ENCODE measurements at regions not wholly inside any gene's neighbourhood (a gene's known extent, or its start where the extent isn't known, plus 50 kb on each side); places are given as distances from the start of the nearest gene placed in this dataset.

- intact Hi-C loops (cut with DNase I) = no loop called here
- no peak overlapping the region for H3K27ac ChIP-seq
- no peaks in the 10 kb centered on the region for H3K27me3 ChIP-seq
- no peaks in the 10 kb centered on the region for H3K9me3 ChIP-seq
- no peak overlapping the region for H3K4me3 ChIP-seq
- no peaks in the 10 kb centered on the region for H3K36me3 ChIP-seq
- no peak for DNase-seq
- no peak for TF ChIP-seq EP300 (IDR thresholded peaks at IDR 0.05)
- no peak for TF ChIP-seq CTCF (IDR thresholded peaks at IDR 0.05)
- peaks cover 0 to 10% (median 1%) of the 10 kb centered on the region in 4 donors for H3K4me1 ChIP-seq
Observed at GRCh38 chr2:147523415-147523814, 321.4 kb upstream of the ACVR2A start.

GRCh38 chr2:147521936-147522335 is 322.9 kb upstream of the ACVR2A start:
- no peak overlapping the region for H3K27ac ChIP-seq
- no peaks in the 10 kb centered on the region for H3K9me3 ChIP-seq
- intact Hi-C loops (cut with DNase I) = no loop called here
- no peaks in the 10 kb centered on the region for H3K27me3 ChIP-seq
- no peak for TF ChIP-seq POLR2AphosphoS5 (IDR thresholded peaks at IDR 0.05)
- TF ChIP-seq POLR2A (IDR thresholded peaks at IDR 0.05) = no peak
- TF ChIP-seq EP300 (IDR thresholded peaks at IDR 0.05) = no peak
- TF ChIP-seq CTCF (IDR thresholded peaks at IDR 0.05) = no peak
- H3K4me3 ChIP-seq = no peak overlapping the region
- peaks cover 0 to 8% (median 0%) of the 10 kb centered on the region in 4 donors for H3K4me1 ChIP-seq
- WGBS, 2 donors = 94% methylated on average over 3 of the region's 3 CpGs
- H3K36me3 ChIP-seq = no peaks in the 10 kb centered on the region
- no peak for DNase-seq

- Histone ChIP-seq H3K4me1 (peaks cover 0 to 4% (median 0%) of the 10 kb centered on the region in 4 donors), H3K36me3 (no peaks in the 10 kb centered on the region), H3K27me3 (no peaks in the 10 kb centered on the region), H3K27ac (no peak overlapping the region), H3K9me3 (no peaks in the 10 kb centered on the region), H3K4me3 (no peak overlapping the region)
- no peak for DNase-seq
- TF ChIP-seq POLR2A (IDR thresholded peaks at IDR 0.05) = no peak
- no peak for TF ChIP-seq CTCF (IDR thresholded peaks at IDR 0.05)
- TF ChIP-seq EP300 (IDR thresholded peaks at IDR 0.05) = no peak
- TF ChIP-seq POLR2AphosphoS5 (IDR thresholded peaks at IDR 0.05) = no peak
- 89% methylated on average over 3 of the region's 3 CpGs for WGBS, 2 donors
- intact Hi-C loops (cut with DNase I) = no loop called here
Observed at GRCh38 chr2:147520817-147521216, 324.0 kb upstream of the ACVR2A start.

- H3K27me3 ChIP-seq = no peaks in the 10 kb centered on the region
- H3K4me1 ChIP-seq = no peaks in the 10 kb centered on the region
- 86 to 91% methylated on average over 2 of the region's 2 CpGs for WGBS, 2 donors
- intact Hi-C loops (cut with DNase I) = no loop called here
- H3K27ac ChIP-seq = no peak overlapping the region
- H3K36me3 ChIP-seq = no peaks in the 10 kb centered on the region
- H3K4me3 ChIP-seq = no peak overlapping the region
- no peak for TF ChIP-seq POLR2AphosphoS5 (IDR thresholded peaks at IDR 0.05)
- H3K9me3 ChIP-seq = no peaks in the 10 kb centered on the region
- DNase-seq = no peak
Observed at GRCh38 chr2:147519178-147519577, 325.7 kb upstream of the ACVR2A start.

- Histone ChIP-seq H3K4me1 (peaks cover 0 to 8% (median 5%) of the 10 kb centered on the region in 4 donors), H3K9me3 (no peaks in the 10 kb centered on the region), H3K36me3 (no peaks in the 10 kb centered on the region), H3K27ac (no peak overlapping the region), H3K27me3 (no peaks in the 10 kb centered on the region), H3K4me3 (no peak overlapping the region)
- WGBS, 2 donors = 19 to 80% methylated on average over 1 of the region's 1 CpG
- no peak for DNase-seq
- TF ChIP-seq POLR2A (IDR thresholded peaks at IDR 0.05) (no peak), EP300 (IDR thresholded peaks at IDR 0.05) (no peak), CTCF (IDR thresholded peaks at IDR 0.05) (no peak), POLR2AphosphoS5 (IDR thresholded peaks at IDR 0.05) (no peak)
- intact Hi-C loops (cut with DNase I) = no loop called here
Observed at GRCh38 chr2:147515213-147515612, 329.6 kb upstream of the ACVR2A start.

All from sigmoid colon (tissue), 6 donors.